ENCODE measurements at regions not wholly inside any gene's neighbourhood (a gene's known extent, or its start where the extent isn't known, plus 50 kb on each side); places are given as distances from the start of the nearest gene placed in this dataset.
A peak's percentile ranks its signal among the peaks of the same experiment; 100 is the strongest.
"Not testable (repeated sequence)": the region's sequence is repeated elsewhere in the genome, so short reads cannot be mapped to it uniquely, and the experiment has no call there.

- no peak for DNase-seq
Measured at GRCh38 chr5:15103130-15103529, 231.6 kb upstream of the ANKH start.

- DNase-seq = no peak
Measured at GRCh38 chr5:15097552-15097951, 226.0 kb upstream of the ANKH start.

- not testable (repeated sequence) for DNase-seq
Measured at GRCh38 chr5:15096686-15097085, 225.1 kb upstream of the ANKH start.

GRCh38 chr5:15092801-15093200 is 221.2 kb upstream of the ANKH start:
- no peak for DNase-seq

- DNase-seq = no peak
Measured at GRCh38 chr5:15085671-15086070, 214.1 kb upstream of the ANKH start.

GRCh38 chr5:15082096-15082495 is 210.5 kb upstream of the ANKH start:
- DNase-seq = no peak

- no peak for DNase-seq
Measured at GRCh38 chr5:15080219-15080618, 208.6 kb upstream of the ANKH start.

GRCh38 chr5:15079566-15079965 is 208.0 kb upstream of the ANKH start:
- DNase-seq = peak; percentile 35

- DNase-seq = no peak
Measured at GRCh38 chr5:15074651-15075050, 203.1 kb upstream of the ANKH start.

GRCh38 chr5:15073453-15073852 is 201.9 kb upstream of the ANKH start:
- DNase-seq = no peak

- DNase-seq = no peak
Measured at GRCh38 chr5:15070907-15071306, 199.3 kb upstream of the ANKH start.

GRCh38 chr5:15069407-15069905 is 197.9 kb upstream of the ANKH start:
- DNase-seq = no peak

- DNase-seq = no peak
Measured at GRCh38 chr5:15065091-15065490, 193.5 kb upstream of the ANKH start.

- no peak for DNase-seq
Measured at GRCh38 chr5:15064396-15064795, 192.8 kb upstream of the ANKH start.

GRCh38 chr5:15056988-15057592 is 185.5 kb upstream of the ANKH start:
- no peak for DNase-seq

GRCh38 chr5:15044521-15044920 is 172.9 kb upstream of the ANKH start:
- DNase-seq = no peak

- no peak for DNase-seq
Measured at GRCh38 chr5:15037247-15037908, 165.8 kb upstream of the ANKH start.

GRCh38 chr5:15034379-15034778 is 162.8 kb upstream of the ANKH start:
- no peak for DNase-seq

GRCh38 chr5:15031180-15031579 is 159.6 kb upstream of the ANKH start:
- DNase-seq = no peak

- DNase-seq = no peak
Measured at GRCh38 chr5:15027764-15028163, 156.2 kb upstream of the ANKH start.

GRCh38 chr5:15026944-15027343 is 155.4 kb upstream of the ANKH start:
- DNase-seq = no peak

- DNase-seq = no peak
Measured at GRCh38 chr5:15026011-15026893, 154.7 kb upstream of the ANKH start.

- DNase-seq = no peak
Measured at GRCh38 chr5:15023846-15024245, 152.3 kb upstream of the ANKH start.

Data from muscle of arm (tissue), 1 donor.